ENCODE measurements at regions not wholly inside any gene's neighbourhood (a gene's known extent, or its start where the extent isn't known, plus 50 kb on each side); places are given as distances from the start of the nearest gene placed in this dataset.

DNA sequence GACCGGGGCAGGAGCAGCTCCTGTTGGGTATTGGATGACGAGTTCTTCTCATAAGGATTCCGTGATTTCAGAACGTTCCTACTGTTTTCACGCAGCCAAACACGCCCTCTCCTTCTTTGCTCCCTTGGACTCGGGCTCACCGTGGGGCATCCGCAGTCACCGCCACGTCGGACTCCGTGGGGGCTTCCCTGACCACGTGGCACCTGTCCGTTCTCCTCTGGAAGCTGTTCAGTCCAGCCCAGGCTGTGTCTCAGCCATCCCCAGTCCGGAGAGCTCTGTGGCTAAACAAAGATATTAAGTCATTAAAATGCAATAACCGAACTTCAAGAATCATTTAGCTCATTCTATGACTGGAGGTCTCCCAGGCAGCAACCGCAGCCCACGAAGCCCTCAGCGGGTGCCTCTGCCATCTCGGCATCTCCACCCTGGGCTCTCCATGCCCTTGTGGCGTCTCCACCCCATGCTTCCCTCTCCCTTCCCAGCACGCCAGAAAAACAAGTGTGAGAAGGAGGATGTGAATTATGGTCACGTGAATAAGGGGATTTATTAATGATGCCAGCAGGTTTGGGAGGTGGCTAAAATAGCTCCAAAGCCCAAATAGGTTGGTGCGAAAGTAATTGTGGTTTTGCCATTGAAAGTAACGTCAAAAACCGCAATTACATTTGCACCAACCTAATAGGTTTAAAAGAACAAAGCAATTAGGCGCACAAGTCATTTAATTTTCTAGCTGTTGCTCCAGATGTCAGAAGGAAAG, 224.6 kb upstream of the PPP2R2D start:
- TF ChIP-seq, protein P1, sequence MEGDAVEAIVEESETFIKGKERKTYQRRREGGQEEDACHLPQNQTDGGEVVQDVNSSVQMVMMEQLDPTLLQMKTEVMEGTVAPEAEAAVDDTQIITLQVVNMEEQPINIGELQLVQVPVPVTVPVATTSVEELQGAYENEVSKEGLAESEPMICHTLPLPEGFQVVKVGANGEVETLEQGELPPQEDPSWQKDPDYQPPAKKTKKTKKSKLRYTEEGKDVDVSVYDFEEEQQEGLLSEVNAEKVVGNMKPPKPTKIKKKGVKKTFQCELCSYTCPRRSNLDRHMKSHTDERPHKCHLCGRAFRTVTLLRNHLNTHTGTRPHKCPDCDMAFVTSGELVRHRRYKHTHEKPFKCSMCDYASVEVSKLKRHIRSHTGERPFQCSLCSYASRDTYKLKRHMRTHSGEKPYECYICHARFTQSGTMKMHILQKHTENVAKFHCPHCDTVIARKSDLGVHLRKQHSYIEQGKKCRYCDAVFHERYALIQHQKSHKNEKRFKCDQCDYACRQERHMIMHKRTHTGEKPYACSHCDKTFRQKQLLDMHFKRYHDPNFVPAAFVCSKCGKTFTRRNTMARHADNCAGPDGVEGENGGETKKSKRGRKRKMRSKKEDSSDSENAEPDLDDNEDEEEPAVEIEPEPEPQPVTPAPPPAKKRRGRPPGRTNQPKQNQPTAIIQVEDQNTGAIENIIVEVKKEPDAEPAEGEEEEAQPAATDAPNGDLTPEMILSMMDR (IDR thresholded peaks at IDR 0.05; ENCODE audit: low read length) = no peak
- TF ChIP-seq EZH2 (optimal IDR thresholded peaks at IDR 0.05; ENCODE audit: low read depth, low read length) (no peak), EZH2phosphoT487 (IDR thresholded peaks at IDR 0.05; ENCODE audit: low read length) (no peak)

Data from MM.1S (cell line).